ENCODE measurements at regions not wholly inside any gene's neighbourhood (a gene's known extent, or its start where the extent isn't known, plus 50 kb on each side); places are given as distances from the start of the nearest gene placed in this dataset.

GRCh38 chr2:11102956-11103860, 52.1 kb upstream of the SLC66A3 start:
- no peak for DNase-seq (ENCODE audit: low read depth in 1 of 2, low spot score in 1 of 2)

GRCh38 chr2:11103984-11104793, 51.1 kb upstream of the SLC66A3 start:
- no peak for DNase-seq (ENCODE audit: low read depth in 1 of 2, low spot score in 1 of 2)
- no peaks in the 10 kb centered on the region for H3K9me3 ChIP-seq (ENCODE audit: low read depth)
- H3K36me3 ChIP-seq = no peaks in the 10 kb centered on the region
- H3K4me1 ChIP-seq (ENCODE audit: low read depth) = no peaks in the 10 kb centered on the region
- H3K4me3 ChIP-seq = no peak overlapping the region
- TF ChIP-seq CTCF (IDR thresholded peaks at IDR 0.05; ENCODE audit: low read depth, low read length) = no peak
- H3K27me3 ChIP-seq = no peaks in the 10 kb centered on the region
- H3K27ac ChIP-seq = no peak overlapping the region

More at GRCh38 chr2:11102956-11103860, 52.1 kb upstream of the SLC66A3 start:
- H3K9me3 ChIP-seq (ENCODE audit: low read depth) = no peaks in the 10 kb centered on the region
- no peaks in the 10 kb centered on the region for H3K27me3 ChIP-seq
- no peak overlapping the region for H3K4me3 ChIP-seq
- H3K36me3 ChIP-seq = no peaks in the 10 kb centered on the region
- no peaks in the 10 kb centered on the region for H3K4me1 ChIP-seq (ENCODE audit: low read depth)
- H3K27ac ChIP-seq = no peak overlapping the region
- no peak for TF ChIP-seq CTCF (IDR thresholded peaks at IDR 0.05; ENCODE audit: low read depth, low read length)

GRCh38 chr2:11104794-11105660, 50.2 kb upstream of the SLC66A3 start:
- DNase-seq (ENCODE audit: low read depth in 1 of 2, low spot score in 1 of 2) = no peak
- Histone ChIP-seq H3K4me3 (no peak overlapping the region), H3K27me3 (no peaks in the 10 kb centered on the region), H3K27ac (no peak overlapping the region), H3K4me1 (ENCODE audit: low read depth) (no peaks in the 10 kb centered on the region), H3K9me3 (ENCODE audit: low read depth) (no peaks in the 10 kb centered on the region), H3K36me3 (no peaks in the 10 kb centered on the region)
- TF ChIP-seq CTCF (IDR thresholded peaks at IDR 0.05; ENCODE audit: low read depth, low read length) = no peak

Data from cardiac muscle cell (in vitro differentiated cells and primary cell).